OCI-LY1 (cell line): ENCODE measurements at regions not wholly inside any gene's neighbourhood (a gene's known extent, or its start where the extent isn't known, plus 50 kb on each side); places are given as distances from the start of the nearest gene placed in this dataset.

Source experiments
- H2AFZ ChIP-seq: fragments of 200-600 bp; sonication (generic), shearing (Covaris generic); 2 replicates; pipeline ENCODE4 v1.6.0; 2014; ENCODE audit warnings: antibody characterized with exemption, mild to moderate bottlenecking, low read length
- H3F3A ChIP-seq: fragments of 200-600 bp; sonication (generic), shearing (Covaris generic); 2 replicates; pipeline ENCODE4 v1.6.0; 2014; ENCODE audit warnings: mild to moderate bottlenecking, antibody characterized with exemption, low read length, moderate library complexity; ENCODE audit not compliant: insufficient read depth
- H3K27ac ChIP-seq: fragments of 200-600 bp; sonication (generic); 2 replicates; pipeline ENCODE4 v1.5.1; 2014; ENCODE audit warnings: low read length, mixed run types, mild to moderate bottlenecking, low read depth; ENCODE audit not compliant: poor library complexity, severe bottlenecking
- H3K27me3 ChIP-seq: fragments of 200-600 bp; sonication (generic); 2 replicates; pipeline ENCODE4 v1.6.0; 2014; ENCODE audit warnings: antibody characterized with exemption, mild to moderate bottlenecking, low read length, moderate library complexity; ENCODE audit not compliant: insufficient read depth
- H3K36me3 ChIP-seq: fragments of 200-600 bp; sonication (generic); 2 replicates; pipeline ENCODE4 v1.6.1; 2014; ENCODE audit warnings: mild to moderate bottlenecking, antibody characterized with exemption, low read length, moderate library complexity, mixed read lengths; ENCODE audit not compliant: insufficient read depth
- H3K4me1 ChIP-seq: fragments of 200-600 bp; sonication (generic); 2 replicates; pipeline ENCODE4 v1.5.1; 2014; ENCODE audit warnings: mild to moderate bottlenecking, low read length, moderate library complexity; ENCODE audit not compliant: insufficient read depth, severe bottlenecking
- H3K4me2 ChIP-seq: fragments of 200-600 bp; sonication (generic), shearing (Covaris generic); 2 replicates; pipeline ENCODE4 v1.6.1; 2014; ENCODE audit warnings: low read length
- H3K4me3 ChIP-seq: fragments of 200-600 bp; sonication (generic); 2 replicates; pipeline ENCODE4 v1.5.1; 2014; ENCODE audit warnings: low read length, low read depth, mild to moderate bottlenecking, mixed read lengths; ENCODE audit not compliant: poor library complexity, severe bottlenecking
- H3K79me2 ChIP-seq: fragments of 200-600 bp; shearing (Covaris generic); 2 replicates; pipeline ENCODE4 v1.6.1; 2016; ENCODE audit warnings: mixed run types, low read length, mixed read lengths; ENCODE audit not compliant: insufficient read depth
- H3K9ac ChIP-seq: fragments of 200-600 bp; sonication (generic), shearing (Covaris generic); 2 replicates; pipeline ENCODE4 v1.6.1; 2014; ENCODE audit warnings: mild to moderate bottlenecking, low read length, mixed read lengths
- H3K9me2 ChIP-seq: fragments of 200-600 bp; sonication (generic), shearing (Covaris generic); 2 replicates; pipeline ENCODE4 v1.6.1; 2014; ENCODE audit warnings: low read depth, mild to moderate bottlenecking, low read length, mixed read lengths
- H3K9me3 ChIP-seq: fragments of 200-600 bp; shearing (Covaris generic); 2 replicates; pipeline ENCODE4 v1.6.1; 2014; ENCODE audit warnings: low read length, mixed read lengths
- H4K20me1 ChIP-seq: fragments of 200-600 bp; sonication (generic), shearing (Covaris generic); 2 replicates; pipeline ENCODE4 v1.6.0; 2016; ENCODE audit warnings: mild to moderate bottlenecking, low read length; ENCODE audit not compliant: insufficient read depth
- EZH2 ChIP-seq: fragments of 200-600 bp; sonication (generic), shearing (Covaris generic); IDR thresholded peaks from 2 replicates; pipeline ENCODE4 v1.8.0; 2017; ENCODE audit warnings: borderline replicate concordance, mixed run types, mild to moderate bottlenecking, antibody characterized with exemption, low read length, moderate library complexity, mixed read lengths
- TF ChIP-seq, protein P1 (sequence below): fragments of 200-600 bp; sonication (generic), shearing (Covaris generic); IDR thresholded peaks from 2 replicates; pipeline ENCODE4 v1.5.1; 2017; ENCODE audit warnings: mild to moderate bottlenecking, antibody characterized with exemption, low read length, moderate library complexity, mixed read lengths

- H3K4me2 ChIP-seq = no peak overlapping the region
- no peak overlapping the region for H2AFZ ChIP-seq
- TF ChIP-seq, protein P1, sequence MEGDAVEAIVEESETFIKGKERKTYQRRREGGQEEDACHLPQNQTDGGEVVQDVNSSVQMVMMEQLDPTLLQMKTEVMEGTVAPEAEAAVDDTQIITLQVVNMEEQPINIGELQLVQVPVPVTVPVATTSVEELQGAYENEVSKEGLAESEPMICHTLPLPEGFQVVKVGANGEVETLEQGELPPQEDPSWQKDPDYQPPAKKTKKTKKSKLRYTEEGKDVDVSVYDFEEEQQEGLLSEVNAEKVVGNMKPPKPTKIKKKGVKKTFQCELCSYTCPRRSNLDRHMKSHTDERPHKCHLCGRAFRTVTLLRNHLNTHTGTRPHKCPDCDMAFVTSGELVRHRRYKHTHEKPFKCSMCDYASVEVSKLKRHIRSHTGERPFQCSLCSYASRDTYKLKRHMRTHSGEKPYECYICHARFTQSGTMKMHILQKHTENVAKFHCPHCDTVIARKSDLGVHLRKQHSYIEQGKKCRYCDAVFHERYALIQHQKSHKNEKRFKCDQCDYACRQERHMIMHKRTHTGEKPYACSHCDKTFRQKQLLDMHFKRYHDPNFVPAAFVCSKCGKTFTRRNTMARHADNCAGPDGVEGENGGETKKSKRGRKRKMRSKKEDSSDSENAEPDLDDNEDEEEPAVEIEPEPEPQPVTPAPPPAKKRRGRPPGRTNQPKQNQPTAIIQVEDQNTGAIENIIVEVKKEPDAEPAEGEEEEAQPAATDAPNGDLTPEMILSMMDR = no peak
- no peak for TF ChIP-seq EZH2
- H4K20me1 ChIP-seq = no peaks in the 10 kb centered on the region
- H3K27ac ChIP-seq = no peak overlapping the region
- no peaks in the 10 kb centered on the region for H3K36me3 ChIP-seq
- H3F3A ChIP-seq = no peaks in the 10 kb centered on the region
- no peaks in the 10 kb centered on the region for H3K79me2 ChIP-seq
- no peaks in the 10 kb centered on the region for H3K27me3 ChIP-seq
- no peak overlapping the region for H3K9ac ChIP-seq
- no peaks in the 10 kb centered on the region for H3K9me2 ChIP-seq
- H3K9me3 ChIP-seq = no peaks in the 10 kb centered on the region
- H3K4me3 ChIP-seq = no peak overlapping the region
- no peaks in the 10 kb centered on the region for H3K4me1 ChIP-seq
Measured at GRCh38 chr16:59699786-59700185, 965.7 kb upstream of the GOT2 start.

- no peaks in the 10 kb centered on the region for H3K36me3 ChIP-seq
- H4K20me1 ChIP-seq = no peaks in the 10 kb centered on the region
- no peaks in the 10 kb centered on the region for H3K79me2 ChIP-seq
- H3K9me2 ChIP-seq = no peaks in the 10 kb centered on the region
- H3K27ac ChIP-seq = no peak overlapping the region
- TF ChIP-seq, protein P1 = no peak
- TF ChIP-seq EZH2 = no peak
- no peaks in the 10 kb centered on the region for H3K4me1 ChIP-seq
- H3K9ac ChIP-seq = no peak overlapping the region
- no peak overlapping the region for H2AFZ ChIP-seq
- no peaks in the 10 kb centered on the region for H3K9me3 ChIP-seq
- no peak overlapping the region for H3K4me3 ChIP-seq
- no peaks in the 10 kb centered on the region for H3K27me3 ChIP-seq
- H3K4me2 ChIP-seq = no peak overlapping the region
- H3F3A ChIP-seq = no peaks in the 10 kb centered on the region
Measured at GRCh38 chr16:59698346-59699020, 964.4 kb upstream of the GOT2 start.

DNA sequence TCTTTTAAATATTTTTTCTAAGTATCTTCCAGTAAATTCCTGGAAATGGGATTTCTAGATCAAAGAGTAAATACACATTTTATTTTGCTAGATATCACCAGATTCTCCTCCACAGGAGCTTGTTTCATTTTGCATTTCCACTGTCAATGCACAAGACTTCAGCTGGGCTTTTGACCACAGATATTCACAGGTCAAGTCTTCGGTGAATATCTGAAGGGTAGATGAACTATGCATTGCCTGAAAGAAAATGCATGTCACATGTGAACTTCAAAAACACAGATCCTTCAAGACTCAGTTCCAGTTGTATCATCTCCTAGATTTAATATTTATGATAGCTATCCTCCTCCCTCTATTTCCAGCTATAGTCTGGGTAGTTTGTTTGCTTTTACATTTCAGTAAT lies 963.6 kb upstream of the GOT2 start:
- no peak overlapping the region for H3K27ac ChIP-seq
- H3F3A ChIP-seq = no peaks in the 10 kb centered on the region
- H3K4me3 ChIP-seq = no peak overlapping the region
- no peaks in the 10 kb centered on the region for H3K79me2 ChIP-seq
- H3K4me1 ChIP-seq = no peaks in the 10 kb centered on the region
- no peak overlapping the region for H3K4me2 ChIP-seq
- no peaks in the 10 kb centered on the region for H3K27me3 ChIP-seq
- no peak overlapping the region for H2AFZ ChIP-seq
- no peaks in the 10 kb centered on the region for H3K9me2 ChIP-seq
- H3K9ac ChIP-seq = no peak overlapping the region
- H3K9me3 ChIP-seq = no peaks in the 10 kb centered on the region
- TF ChIP-seq, protein P1 = no peak
- no peak for TF ChIP-seq EZH2
- no peaks in the 10 kb centered on the region for H4K20me1 ChIP-seq
- H3K36me3 ChIP-seq = no peaks in the 10 kb centered on the region
